AML-193 (cell line): ENCODE measurements at regions not wholly inside any gene's neighbourhood (a gene's known extent, or its start where the extent isn't known, plus 50 kb on each side); places are given as distances from the start of the nearest gene placed in this dataset.
"Not testable (repeated sequence)": the region's sequence is repeated elsewhere in the genome, so short reads cannot be mapped to it uniquely, and the experiment has no call there.

Experiments used
- DNase-seq, 2 experiments: peaks; one replicate each; lab custom pipeline; 2025; lab: John Stamatoyannopoulos, UW

GRCh38 chr7:123323689-123324088, 123.9 kb upstream of the SLC13A1 start:
- DNase-seq, result no peak

GRCh38 chr7:123321578-123321977, 121.8 kb upstream of the SLC13A1 start:
- DNase-seq, result not testable (repeated sequence)

- no peak for DNase-seq
These were observed 120.1 kb upstream of the SLC13A1 start for GRCh38 chr7:123319911-123320310.

GRCh38 chr7:123314886-123315285, 115.1 kb upstream of the SLC13A1 start:
- DNase-seq, result no peak

- DNase-seq, result no peak
These were observed 108.6 kb upstream of the SLC13A1 start for GRCh38 chr7:123308254-123308951.

GRCh38 chr7:123305840-123306375, 106.1 kb upstream of the SLC13A1 start:
- no peak for DNase-seq

- DNase-seq, result no peak
These were observed 104.2 kb upstream of the SLC13A1 start for GRCh38 chr7:123303926-123304325.

GRCh38 chr7:123296965-123297364, 97.2 kb upstream of the SLC13A1 start:
- no peak for DNase-seq

- DNase-seq, result no peak
These were observed 93.9 kb upstream of the SLC13A1 start for GRCh38 chr7:123293710-123294109.

GRCh38 chr7:123292227-123292626, 92.5 kb upstream of the SLC13A1 start:
- no peak for DNase-seq

GRCh38 chr7:123289200-123289599, 89.4 kb upstream of the SLC13A1 start:
- DNase-seq, result no peak

GRCh38 chr7:123285076-123285700, 85.4 kb upstream of the SLC13A1 start:
- no peak for DNase-seq

- DNase-seq, result no peak
These were observed 83.6 kb upstream of the SLC13A1 start for GRCh38 chr7:123283373-123283772.

- no peak for DNase-seq
These were observed 82.4 kb upstream of the SLC13A1 start for GRCh38 chr7:123282181-123282580.

- no peak for DNase-seq
These were observed 80.2 kb upstream of the SLC13A1 start for GRCh38 chr7:123279949-123280348.

- no peak for DNase-seq
These were observed 75.4 kb upstream of the SLC13A1 start for GRCh38 chr7:123275036-123275753.

GRCh38 chr7:123273185-123273584, 73.4 kb upstream of the SLC13A1 start:
- no peak for DNase-seq

GRCh38 chr7:123271856-123272255, 72.1 kb upstream of the SLC13A1 start:
- no peak for DNase-seq

- no peak for DNase-seq
These were observed 71.5 kb upstream of the SLC13A1 start for GRCh38 chr7:123271231-123271630.

- DNase-seq, result no peak
These were observed 70.8 kb upstream of the SLC13A1 start for GRCh38 chr7:123270570-123270969.

GRCh38 chr7:123265853-123266252, 66.1 kb upstream of the SLC13A1 start:
- no peak for DNase-seq

GRCh38 chr7:123264820-123265219, 65.1 kb upstream of the SLC13A1 start:
- DNase-seq, result not testable (repeated sequence)

- no peak for DNase-seq
These were observed 60.7 kb upstream of the SLC13A1 start for GRCh38 chr7:123260428-123260960.
